ENCODE measurements at regions not wholly inside any gene's neighbourhood (a gene's known extent, or its start where the extent isn't known, plus 50 kb on each side); places are given as distances from the start of the nearest gene placed in this dataset.

GRCh38 chr2:150146879-150147278 lies 340.6 kb downstream of the RND3 start:
- TF ChIP-seq CTCF (IDR thresholded peaks at IDR 0.05) (no peak), POLR2A (IDR thresholded peaks at IDR 0.05) (no peak)
